ENCODE measurements at regions not wholly inside any gene's neighbourhood (a gene's known extent, or its start where the extent isn't known, plus 50 kb on each side); places are given as distances from the start of the nearest gene placed in this dataset.

DNA sequence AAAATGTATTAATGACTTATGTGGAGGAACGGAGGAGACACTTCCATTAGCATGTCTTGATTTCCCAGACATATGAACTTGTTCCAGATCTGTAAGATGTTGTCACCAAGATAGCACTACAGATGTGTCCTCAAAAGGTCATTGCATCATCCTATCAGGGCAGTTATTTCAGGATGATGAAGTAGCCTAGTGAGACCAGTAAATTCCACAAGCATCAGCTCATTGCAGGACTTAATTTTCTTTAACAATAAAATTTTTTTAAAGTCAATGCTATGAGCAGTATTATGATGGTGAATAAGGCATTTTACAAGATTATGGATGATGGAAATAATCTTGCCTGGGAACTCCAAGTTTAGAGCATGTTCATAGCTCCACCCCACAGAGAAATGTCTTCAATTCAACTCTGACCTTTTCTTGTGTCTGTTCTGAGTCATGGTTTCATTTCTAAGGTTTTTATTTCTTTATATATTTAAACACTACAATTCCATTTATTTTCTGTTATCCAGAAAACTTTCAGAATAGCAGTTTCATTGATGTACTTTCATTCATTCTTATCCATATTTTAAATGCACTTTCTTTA, 1203.3 kb upstream of the CELF2 start:
- TF ChIP-seq, protein P1, sequence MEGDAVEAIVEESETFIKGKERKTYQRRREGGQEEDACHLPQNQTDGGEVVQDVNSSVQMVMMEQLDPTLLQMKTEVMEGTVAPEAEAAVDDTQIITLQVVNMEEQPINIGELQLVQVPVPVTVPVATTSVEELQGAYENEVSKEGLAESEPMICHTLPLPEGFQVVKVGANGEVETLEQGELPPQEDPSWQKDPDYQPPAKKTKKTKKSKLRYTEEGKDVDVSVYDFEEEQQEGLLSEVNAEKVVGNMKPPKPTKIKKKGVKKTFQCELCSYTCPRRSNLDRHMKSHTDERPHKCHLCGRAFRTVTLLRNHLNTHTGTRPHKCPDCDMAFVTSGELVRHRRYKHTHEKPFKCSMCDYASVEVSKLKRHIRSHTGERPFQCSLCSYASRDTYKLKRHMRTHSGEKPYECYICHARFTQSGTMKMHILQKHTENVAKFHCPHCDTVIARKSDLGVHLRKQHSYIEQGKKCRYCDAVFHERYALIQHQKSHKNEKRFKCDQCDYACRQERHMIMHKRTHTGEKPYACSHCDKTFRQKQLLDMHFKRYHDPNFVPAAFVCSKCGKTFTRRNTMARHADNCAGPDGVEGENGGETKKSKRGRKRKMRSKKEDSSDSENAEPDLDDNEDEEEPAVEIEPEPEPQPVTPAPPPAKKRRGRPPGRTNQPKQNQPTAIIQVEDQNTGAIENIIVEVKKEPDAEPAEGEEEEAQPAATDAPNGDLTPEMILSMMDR (IDR thresholded peaks at IDR 0.05; ENCODE audit: insufficient read depth, low read length), result no peak
- TF ChIP-seq GABPA (IDR thresholded peaks at IDR 0.05; ENCODE audit: low read depth) (no peak), POLR2AphosphoS5 (IDR thresholded peaks at IDR 0.05; ENCODE audit: low read depth) (no peak)
- TF ChIP-seq, protein P2, sequence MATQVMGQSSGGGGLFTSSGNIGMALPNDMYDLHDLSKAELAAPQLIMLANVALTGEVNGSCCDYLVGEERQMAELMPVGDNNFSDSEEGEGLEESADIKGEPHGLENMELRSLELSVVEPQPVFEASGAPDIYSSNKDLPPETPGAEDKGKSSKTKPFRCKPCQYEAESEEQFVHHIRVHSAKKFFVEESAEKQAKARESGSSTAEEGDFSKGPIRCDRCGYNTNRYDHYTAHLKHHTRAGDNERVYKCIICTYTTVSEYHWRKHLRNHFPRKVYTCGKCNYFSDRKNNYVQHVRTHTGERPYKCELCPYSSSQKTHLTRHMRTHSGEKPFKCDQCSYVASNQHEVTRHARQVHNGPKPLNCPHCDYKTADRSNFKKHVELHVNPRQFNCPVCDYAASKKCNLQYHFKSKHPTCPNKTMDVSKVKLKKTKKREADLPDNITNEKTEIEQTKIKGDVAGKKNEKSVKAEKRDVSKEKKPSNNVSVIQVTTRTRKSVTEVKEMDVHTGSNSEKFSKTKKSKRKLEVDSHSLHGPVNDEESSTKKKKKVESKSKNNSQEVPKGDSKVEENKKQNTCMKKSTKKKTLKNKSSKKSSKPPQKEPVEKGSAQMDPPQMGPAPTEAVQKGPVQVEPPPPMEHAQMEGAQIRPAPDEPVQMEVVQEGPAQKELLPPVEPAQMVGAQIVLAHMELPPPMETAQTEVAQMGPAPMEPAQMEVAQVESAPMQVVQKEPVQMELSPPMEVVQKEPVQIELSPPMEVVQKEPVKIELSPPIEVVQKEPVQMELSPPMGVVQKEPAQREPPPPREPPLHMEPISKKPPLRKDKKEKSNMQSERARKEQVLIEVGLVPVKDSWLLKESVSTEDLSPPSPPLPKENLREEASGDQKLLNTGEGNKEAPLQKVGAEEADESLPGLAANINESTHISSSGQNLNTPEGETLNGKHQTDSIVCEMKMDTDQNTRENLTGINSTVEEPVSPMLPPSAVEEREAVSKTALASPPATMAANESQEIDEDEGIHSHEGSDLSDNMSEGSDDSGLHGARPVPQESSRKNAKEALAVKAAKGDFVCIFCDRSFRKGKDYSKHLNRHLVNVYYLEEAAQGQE (IDR thresholded peaks at IDR 0.05; ENCODE audit: insufficient replicate concordance, low read depth), result no peak

All from HL-60 (cell line).